22Rv1 (cell line): ENCODE measurements at regions not wholly inside any gene's neighbourhood (a gene's known extent, or its start where the extent isn't known, plus 50 kb on each side); places are given as distances from the start of the nearest gene placed in this dataset.

Source experiments
- ZFX ChIP-seq: fragments of 450-650 bp; IDR thresholded peaks from 2 replicates; pipeline ENCODE4 v1.6.1; 2017; ENCODE audit warnings: antibody characterized with exemption, borderline replicate concordance
- TF ChIP-seq, protein P1 (sequence below): fragments of 450-650 bp; IDR thresholded peaks from 2 replicates; pipeline ENCODE4 v1.5.1; 2017; ENCODE audit warnings: mild to moderate bottlenecking

- TF ChIP-seq, protein P1, sequence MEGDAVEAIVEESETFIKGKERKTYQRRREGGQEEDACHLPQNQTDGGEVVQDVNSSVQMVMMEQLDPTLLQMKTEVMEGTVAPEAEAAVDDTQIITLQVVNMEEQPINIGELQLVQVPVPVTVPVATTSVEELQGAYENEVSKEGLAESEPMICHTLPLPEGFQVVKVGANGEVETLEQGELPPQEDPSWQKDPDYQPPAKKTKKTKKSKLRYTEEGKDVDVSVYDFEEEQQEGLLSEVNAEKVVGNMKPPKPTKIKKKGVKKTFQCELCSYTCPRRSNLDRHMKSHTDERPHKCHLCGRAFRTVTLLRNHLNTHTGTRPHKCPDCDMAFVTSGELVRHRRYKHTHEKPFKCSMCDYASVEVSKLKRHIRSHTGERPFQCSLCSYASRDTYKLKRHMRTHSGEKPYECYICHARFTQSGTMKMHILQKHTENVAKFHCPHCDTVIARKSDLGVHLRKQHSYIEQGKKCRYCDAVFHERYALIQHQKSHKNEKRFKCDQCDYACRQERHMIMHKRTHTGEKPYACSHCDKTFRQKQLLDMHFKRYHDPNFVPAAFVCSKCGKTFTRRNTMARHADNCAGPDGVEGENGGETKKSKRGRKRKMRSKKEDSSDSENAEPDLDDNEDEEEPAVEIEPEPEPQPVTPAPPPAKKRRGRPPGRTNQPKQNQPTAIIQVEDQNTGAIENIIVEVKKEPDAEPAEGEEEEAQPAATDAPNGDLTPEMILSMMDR = no peak
- TF ChIP-seq ZFX = no peak
These were observed 316.3 kb upstream of the NECTIN3 start for GRCh38 chr3:110755345-110755744.
